ENCODE measurements at regions not wholly inside any gene's neighbourhood (a gene's known extent, or its start where the extent isn't known, plus 50 kb on each side); places are given as distances from the start of the nearest gene placed in this dataset.

DNA sequence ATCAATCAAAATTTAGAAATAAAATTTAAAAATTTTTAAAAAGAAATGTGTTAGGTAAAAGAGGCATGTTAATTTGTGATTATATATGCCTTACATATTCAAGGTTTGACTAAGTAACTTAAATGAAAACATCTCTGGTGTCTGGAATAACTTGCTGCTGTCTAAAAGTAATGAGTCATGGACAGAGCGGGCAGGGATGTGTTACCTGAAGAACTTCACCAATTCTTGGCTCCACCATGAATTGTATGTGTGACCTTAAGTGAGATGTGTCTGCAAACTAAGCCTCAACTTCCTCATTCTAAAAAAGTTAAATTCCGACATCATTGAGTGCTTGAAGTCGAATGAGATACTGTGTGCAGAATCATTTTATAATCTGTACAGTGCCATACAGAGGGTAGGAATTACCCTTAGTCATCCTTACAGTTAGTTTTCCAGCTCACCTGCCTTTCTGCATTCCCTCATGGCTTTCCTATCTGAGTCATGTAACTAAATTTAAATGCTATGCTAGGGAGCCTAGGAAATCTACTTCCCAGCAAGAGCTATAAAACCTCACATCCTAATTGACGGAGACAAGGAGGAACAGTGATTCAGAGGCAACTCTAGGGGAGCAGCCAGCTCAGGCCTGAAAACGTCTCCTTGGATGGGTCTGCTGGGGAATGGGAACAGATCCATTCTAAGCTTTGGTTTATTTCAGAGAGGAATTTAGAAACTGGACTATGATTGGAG is 100.7 kb upstream of the TSPAN2 start:
- no peak for TF ChIP-seq CTCF (IDR thresholded peaks at IDR 0.05)
- Histone ChIP-seq H3K27me3 (ENCODE audit: control insufficient read depth in 1 of 2, insufficient read depth in 2 of 2, low read length in 2 of 2) (no peaks in the 10 kb centered on the region), H3K27ac (ENCODE audit: low read depth in 1 of 2, low read length in 2 of 2) (no peak overlapping the region), H3K36me3 (ENCODE audit: insufficient read depth, low read length) (no peaks in the 10 kb centered on the region), H3K4me1 (ENCODE audit: insufficient read depth, low read length) (no peaks in the 10 kb centered on the region), H3K4me3 (ENCODE audit: low read length) (no peak overlapping the region), H3K9me3 (ENCODE audit: control insufficient read depth in 1 of 2, insufficient read depth in 1 of 2, low read length in 2 of 2) (no peaks in the 10 kb centered on the region)
- peaks cover 8% of the 10 kb centered on the region for H3K27me3 Mint-ChIP-seq
- no peak overlapping the region for H3K27ac Mint-ChIP-seq
- no peak overlapping the region for H3K4me3 Mint-ChIP-seq
- no peaks in the 10 kb centered on the region for H3K36me3 Mint-ChIP-seq (ENCODE audit: low read depth)
- no peak for DNase-seq
- ChIA-PET CTCF (no interaction called here), POLR2A (no interaction called here)
- ATAC-seq (ENCODE audit: poor library complexity): no peak
- H3K9me3 Mint-ChIP-seq: no peaks in the 10 kb centered on the region
- intact Hi-C loops (cut with DNase I, micrococcal nuclease): no loop called here
- no peaks in the 10 kb centered on the region for H3K4me1 Mint-ChIP-seq (ENCODE audit: low read depth)

- no peaks in the 10 kb centered on the region for H3K36me3 Mint-ChIP-seq (ENCODE audit: low read depth)
- ChIA-PET CTCF (no interaction called here), POLR2A (no interaction called here)
- H3K4me3 ChIP-seq (ENCODE audit: low read length): no peak overlapping the region
- no peak for DNase-seq
- ATAC-seq (ENCODE audit: poor library complexity): no peak
- H3K9me3 ChIP-seq (ENCODE audit: control insufficient read depth in 1 of 2, insufficient read depth in 1 of 2, low read length in 2 of 2): no peaks in the 10 kb centered on the region
- H3K27ac Mint-ChIP-seq: no peak overlapping the region
- H3K4me1 ChIP-seq (ENCODE audit: insufficient read depth, low read length): no peaks in the 10 kb centered on the region
- TF ChIP-seq CTCF (IDR thresholded peaks at IDR 0.05): no peak
- H3K36me3 ChIP-seq (ENCODE audit: insufficient read depth, low read length): no peaks in the 10 kb centered on the region
- no peaks in the 10 kb centered on the region for H3K9me3 Mint-ChIP-seq
- no peak overlapping the region for H3K27ac ChIP-seq (ENCODE audit: low read depth in 1 of 2, low read length in 2 of 2)
- H3K4me3 Mint-ChIP-seq: no peak overlapping the region
- intact Hi-C loops (cut with DNase I, micrococcal nuclease): no loop called here
- peaks cover 1% of the 10 kb centered on the region for H3K27me3 Mint-ChIP-seq
- no peaks in the 10 kb centered on the region for H3K27me3 ChIP-seq (ENCODE audit: control insufficient read depth in 1 of 2, insufficient read depth in 2 of 2, low read length in 2 of 2)
- H3K4me1 Mint-ChIP-seq (ENCODE audit: low read depth): no peaks in the 10 kb centered on the region
Measured at GRCh38 chr1:115188680-115189395, 99.5 kb upstream of the TSPAN2 start.

DNA sequence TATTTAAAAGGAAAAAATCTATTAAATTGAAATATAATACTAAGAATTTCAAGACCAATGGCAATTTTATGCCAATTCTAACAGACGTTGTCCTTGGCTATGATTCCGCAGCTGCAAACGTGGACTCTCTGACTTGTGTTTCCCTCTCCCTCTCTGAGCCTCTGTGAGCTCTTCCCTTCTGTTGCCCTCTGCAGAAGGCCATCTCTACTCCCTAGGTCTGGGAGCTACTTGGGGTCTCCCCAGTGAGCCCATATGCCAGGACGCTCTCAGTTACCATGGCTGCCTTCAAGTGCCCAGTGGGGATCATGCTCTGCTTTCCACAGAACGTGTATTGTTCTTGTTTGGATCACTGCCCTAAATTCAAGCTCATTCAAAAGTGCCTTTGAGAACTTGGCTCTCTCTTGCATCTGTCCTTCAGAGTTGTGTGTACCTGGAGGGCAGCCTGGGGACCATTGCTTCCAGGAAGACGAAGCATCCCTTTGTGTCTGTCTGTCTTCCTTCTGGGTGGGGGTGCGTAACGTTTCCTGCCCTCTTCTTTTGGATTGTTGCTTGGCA is 97.5 kb upstream of the TSPAN2 start:
- H3K4me1 Mint-ChIP-seq (ENCODE audit: low read depth): no peaks in the 10 kb centered on the region
- TF ChIP-seq CTCF (IDR thresholded peaks at IDR 0.05): no peak
- intact Hi-C loops (cut with DNase I, micrococcal nuclease): no loop called here
- no peak overlapping the region for H3K27ac Mint-ChIP-seq
- Histone ChIP-seq H3K9me3 (ENCODE audit: control insufficient read depth in 1 of 2, insufficient read depth in 1 of 2, low read length in 2 of 2) (no peaks in the 10 kb centered on the region), H3K4me3 (ENCODE audit: low read length) (no peak overlapping the region), H3K4me1 (ENCODE audit: insufficient read depth, low read length) (no peaks in the 10 kb centered on the region), H3K27me3 (ENCODE audit: control insufficient read depth in 1 of 2, insufficient read depth in 2 of 2, low read length in 2 of 2) (no peaks in the 10 kb centered on the region), H3K36me3 (ENCODE audit: insufficient read depth, low read length) (no peaks in the 10 kb centered on the region), H3K27ac (ENCODE audit: low read depth in 1 of 2, low read length in 2 of 2) (no peak overlapping the region)
- ATAC-seq (ENCODE audit: poor library complexity) (no peak), DNase-seq (no peak)
- no peak overlapping the region for H3K4me3 Mint-ChIP-seq
- ChIA-PET POLR2A (no interaction called here), CTCF (no interaction called here)
- no peaks in the 10 kb centered on the region for H3K27me3 Mint-ChIP-seq
- no peaks in the 10 kb centered on the region for H3K36me3 Mint-ChIP-seq (ENCODE audit: low read depth)
- no peaks in the 10 kb centered on the region for H3K9me3 Mint-ChIP-seq

Measured in CD4-positive, alpha-beta T cell (primary cell).